Ascending aorta (tissue), 2 donors: ENCODE measurements at regions not wholly inside any gene's neighbourhood (a gene's known extent, or its start where the extent isn't known, plus 50 kb on each side); places are given as distances from the start of the nearest gene placed in this dataset.

Experiments used
- DNase-seq, 2 donors: peaks; one replicate each; pipeline ENCODE4 v3.0.0-alpha.2; 2019; ENCODE audit warnings: low spot score in 2 of 2
- H3K27ac ChIP-seq, 2 donors: fragments of 200-600 bp; sonication (generic); one replicate each; pipeline ENCODE4 v1.5.1; 2016 to 2017; ENCODE audit warnings: mild to moderate bottlenecking in 1 of 2
- H3K27me3 ChIP-seq: fragments of 200-600 bp; sonication (generic); one replicate; pipeline ENCODE4 v1.5.1; 2017
- H3K36me3 ChIP-seq, 2 donors: fragments of 200-600 bp; sonication (generic); one replicate each; pipeline ENCODE4 v1.5.1; 2016
- H3K4me1 ChIP-seq, 2 donors: fragments of 200-600 bp; sonication (generic); one replicate each; pipeline ENCODE4 v1.5.1; 2016 to 2017; ENCODE audit warnings: mild to moderate bottlenecking in 1 of 2
- H3K4me3 ChIP-seq, 2 donors: fragments of 200-600 bp; sonication (generic); one replicate each; pipeline ENCODE4 v1.5.1; 2016 to 2017; ENCODE audit warnings: mild to moderate bottlenecking in 1 of 2
- H3K9me3 ChIP-seq, 2 donors: fragments of 200-600 bp; sonication (generic); one replicate each; pipeline ENCODE4 v1.5.1; 2016
- CTCF ChIP-seq, 3 experiments: fragments of 200-600 bp in 2 of 3; fragments of 450-650 bp in 1 of 3; sonication (generic) in 2 of 3; IDR thresholded peaks; one replicate each; pipeline ENCODE4 v1.5.1; 2016 to 2019; ENCODE audit warnings: antibody characterized with exemption in 3 of 3, mild to moderate bottlenecking in 1 of 3, moderate library complexity in 1 of 3
- intact Hi-C: fragments of 100-400 bp; cut with DNase I; formaldehyde crosslinking; loops from one replicate; pipeline ENCODE4 v1.15.1; 2023

- DNase-seq, result no peak
- H3K4me1 ChIP-seq, result no peaks in the 10 kb centered on the region
- no peak overlapping the region for H3K27ac ChIP-seq
- no peak for TF ChIP-seq CTCF (IDR thresholded peaks at IDR 0.05)
- H3K36me3 ChIP-seq, result no peaks in the 10 kb centered on the region
- no peaks in the 10 kb centered on the region for H3K9me3 ChIP-seq
- no peaks in the 10 kb centered on the region for H3K27me3 ChIP-seq
- H3K4me3 ChIP-seq, result no peak overlapping the region
- intact Hi-C loops, result no loop called here
Measured at GRCh38 chr18:60062396-60062795, 162.6 kb downstream of the PMAIP1 start.

GRCh38 chr18:60060578-60060977, 160.8 kb downstream of the PMAIP1 start:
- Histone ChIP-seq H3K27me3 (no peaks in the 10 kb centered on the region), H3K9me3 (no peaks in the 10 kb centered on the region), H3K36me3 (no peaks in the 10 kb centered on the region), H3K4me3 (no peak overlapping the region), H3K4me1 (no peaks in the 10 kb centered on the region), H3K27ac (no peak overlapping the region)
- no peak for TF ChIP-seq CTCF (IDR thresholded peaks at IDR 0.05)
- no peak for DNase-seq
- intact Hi-C loops, result no loop called here

GRCh38 chr18:60060026-60060425, 160.2 kb downstream of the PMAIP1 start:
- Histone ChIP-seq H3K36me3 (no peaks in the 10 kb centered on the region), H3K27ac (no peak overlapping the region), H3K9me3 (no peaks in the 10 kb centered on the region), H3K4me3 (no peak overlapping the region), H3K27me3 (no peaks in the 10 kb centered on the region), H3K4me1 (no peaks in the 10 kb centered on the region)
- intact Hi-C loops, result no loop called here
- no peak for DNase-seq
- TF ChIP-seq CTCF (IDR thresholded peaks at IDR 0.05), result no peak

GRCh38 chr18:60059216-60059615, 159.4 kb downstream of the PMAIP1 start:
- H3K27ac ChIP-seq, result no peak overlapping the region
- no peaks in the 10 kb centered on the region for H3K36me3 ChIP-seq
- DNase-seq, result no peak
- TF ChIP-seq CTCF (IDR thresholded peaks at IDR 0.05), result no peak
- H3K9me3 ChIP-seq, result no peaks in the 10 kb centered on the region
- H3K27me3 ChIP-seq, result no peaks in the 10 kb centered on the region
- intact Hi-C loops, result no loop called here
- no peaks in the 10 kb centered on the region for H3K4me1 ChIP-seq
- H3K4me3 ChIP-seq, result no peak overlapping the region

GRCh38 chr18:60053747-60054304, 154.0 kb downstream of the PMAIP1 start:
- Histone ChIP-seq H3K36me3 (no peaks in the 10 kb centered on the region), H3K27me3 (no peaks in the 10 kb centered on the region), H3K27ac (no peak overlapping the region), H3K9me3 (no peaks in the 10 kb centered on the region), H3K4me3 (no peak overlapping the region), H3K4me1 (no peaks in the 10 kb centered on the region)
- intact Hi-C loops, result no loop called here
- TF ChIP-seq CTCF (IDR thresholded peaks at IDR 0.05), result no peak
- no peak for DNase-seq

GRCh38 chr18:60050821-60051220, 151.0 kb downstream of the PMAIP1 start:
- H3K36me3 ChIP-seq, result no peaks in the 10 kb centered on the region
- no peak overlapping the region for H3K27ac ChIP-seq
- TF ChIP-seq CTCF (IDR thresholded peaks at IDR 0.05), result no peak
- no peak for DNase-seq
- intact Hi-C loops, result no loop called here
- H3K27me3 ChIP-seq, result no peaks in the 10 kb centered on the region
- no peaks in the 10 kb centered on the region for H3K4me1 ChIP-seq
- H3K4me3 ChIP-seq, result no peak overlapping the region
- no peaks in the 10 kb centered on the region for H3K9me3 ChIP-seq
